Retinal pigment epithelial cell (primary cell): ENCODE measurements at regions not wholly inside any gene's neighbourhood (a gene's known extent, or its start where the extent isn't known, plus 50 kb on each side); places are given as distances from the start of the nearest gene placed in this dataset.
A peak's percentile ranks its signal among the peaks of the same experiment; 100 is the strongest.

Experiments
- DNase-seq: peaks from one replicate; pipeline ENCODE4 v3.0.0-alpha.2; 2010; ENCODE audit warnings: low read depth
- H3K4me3 ChIP-seq: 2 replicates; pipeline ENCODE4 v1.5.1; 2011; ENCODE audit warnings: mild to moderate bottlenecking, low read length, control low read depth, moderate library complexity
- TF ChIP-seq, protein P1 (sequence below): conservative IDR thresholded peaks from 2 replicates; pipeline ENCODE4 v1.5.1; 2011; ENCODE audit warnings: low read depth, low read length, control low read depth, inconsistent platforms

- TF ChIP-seq, protein P1, sequence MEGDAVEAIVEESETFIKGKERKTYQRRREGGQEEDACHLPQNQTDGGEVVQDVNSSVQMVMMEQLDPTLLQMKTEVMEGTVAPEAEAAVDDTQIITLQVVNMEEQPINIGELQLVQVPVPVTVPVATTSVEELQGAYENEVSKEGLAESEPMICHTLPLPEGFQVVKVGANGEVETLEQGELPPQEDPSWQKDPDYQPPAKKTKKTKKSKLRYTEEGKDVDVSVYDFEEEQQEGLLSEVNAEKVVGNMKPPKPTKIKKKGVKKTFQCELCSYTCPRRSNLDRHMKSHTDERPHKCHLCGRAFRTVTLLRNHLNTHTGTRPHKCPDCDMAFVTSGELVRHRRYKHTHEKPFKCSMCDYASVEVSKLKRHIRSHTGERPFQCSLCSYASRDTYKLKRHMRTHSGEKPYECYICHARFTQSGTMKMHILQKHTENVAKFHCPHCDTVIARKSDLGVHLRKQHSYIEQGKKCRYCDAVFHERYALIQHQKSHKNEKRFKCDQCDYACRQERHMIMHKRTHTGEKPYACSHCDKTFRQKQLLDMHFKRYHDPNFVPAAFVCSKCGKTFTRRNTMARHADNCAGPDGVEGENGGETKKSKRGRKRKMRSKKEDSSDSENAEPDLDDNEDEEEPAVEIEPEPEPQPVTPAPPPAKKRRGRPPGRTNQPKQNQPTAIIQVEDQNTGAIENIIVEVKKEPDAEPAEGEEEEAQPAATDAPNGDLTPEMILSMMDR, result no peak
- H3K4me3 ChIP-seq, result no peak overlapping the region
- DNase-seq, result no peak
Observed at GRCh38 chr2:5391362-5391761, 300.8 kb upstream of the SOX11 start.

- no peak for DNase-seq
- no peak overlapping the region for H3K4me3 ChIP-seq
- TF ChIP-seq, protein P1, result no peak
Observed at GRCh38 chr2:5392658-5393057, 299.5 kb upstream of the SOX11 start.

DNA sequence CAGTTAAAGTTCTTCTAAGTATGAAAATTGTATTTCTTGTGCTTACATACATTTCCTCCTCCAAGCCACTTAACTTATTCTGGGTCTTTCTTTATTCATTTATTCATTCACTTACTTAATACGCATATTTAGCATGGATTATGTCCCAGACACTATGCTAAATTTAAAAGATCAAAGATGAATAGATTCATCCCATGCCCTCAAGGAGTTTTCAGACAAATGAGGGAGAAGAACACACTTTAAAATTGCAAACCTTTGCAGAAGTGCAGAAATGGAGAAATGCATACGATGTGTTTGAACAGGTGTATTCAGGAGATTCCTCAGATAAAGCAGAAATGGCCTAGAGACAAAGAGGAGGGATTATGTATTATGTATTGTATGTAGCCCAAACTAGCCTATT, 298.7 kb upstream of the SOX11 start:
- no peak for DNase-seq
- TF ChIP-seq, protein P1, result no peak
- H3K4me3 ChIP-seq, result no peak overlapping the region

GRCh38 chr2:5394223-5394622, 298.0 kb upstream of the SOX11 start:
- no peak overlapping the region for H3K4me3 ChIP-seq
- DNase-seq, result no peak
- TF ChIP-seq, protein P1, result no peak

- TF ChIP-seq, protein P1, result no peak
- H3K4me3 ChIP-seq, result no peak overlapping the region
- no peak for DNase-seq
Observed at GRCh38 chr2:5401115-5401657, 291.0 kb upstream of the SOX11 start.

DNA sequence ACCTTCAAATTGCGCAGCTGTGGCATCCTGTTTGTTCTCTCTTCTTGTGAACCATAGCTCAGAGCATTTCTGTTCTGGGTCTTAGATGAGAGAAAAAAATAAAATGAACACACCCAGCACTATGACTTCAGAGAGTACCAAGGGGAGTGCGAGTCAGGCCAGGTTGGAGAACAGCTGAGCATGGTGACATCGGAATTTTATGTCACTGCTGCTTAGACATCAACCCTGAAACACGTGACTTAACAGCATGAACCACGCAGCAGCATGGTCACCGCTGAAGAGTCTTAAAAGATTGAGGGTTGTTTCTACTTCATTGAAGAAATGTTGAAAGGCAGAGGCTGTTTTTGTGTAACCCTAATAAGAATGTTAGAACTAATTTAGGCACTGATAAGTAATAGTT, 288.8 kb upstream of the SOX11 start:
- TF ChIP-seq, protein P1, result no peak
- H3K4me3 ChIP-seq, result no peak overlapping the region
- no peak for DNase-seq

DNA sequence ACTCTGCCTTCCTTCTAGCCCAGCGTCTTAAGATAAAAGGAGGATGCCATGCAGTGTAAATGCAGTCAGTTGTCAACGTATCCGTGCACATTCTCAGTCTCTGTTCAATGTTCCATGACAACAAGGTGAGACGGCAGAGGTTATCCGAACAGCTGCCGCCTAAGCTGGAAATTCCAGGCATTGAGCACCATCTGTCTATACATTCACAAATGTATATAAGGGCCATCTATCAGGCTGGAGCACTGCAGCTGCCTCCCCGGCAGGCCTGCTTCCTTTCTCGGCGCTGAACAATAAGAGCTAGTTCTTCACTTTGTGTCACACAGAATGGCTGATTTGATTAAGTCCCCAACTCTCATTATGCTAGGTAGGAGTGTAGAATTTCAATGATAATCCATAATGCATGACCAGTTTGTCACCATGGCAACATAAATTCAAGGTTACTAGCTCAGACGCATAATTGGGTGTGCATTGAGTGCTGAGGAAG, 282.2 kb upstream of the SOX11 start:
- peak; percentile 48 for DNase-seq
- TF ChIP-seq, protein P1, result no peak
- no peak overlapping the region for H3K4me3 ChIP-seq
